ENCODE measurements at regions not wholly inside any gene's neighbourhood (a gene's known extent, or its start where the extent isn't known, plus 50 kb on each side); places are given as distances from the start of the nearest gene placed in this dataset.

- intact Hi-C loops (cut with micrococcal nuclease; ENCODE audit: unreplicated experiment): no loop called here
- Histone ChIP-seq H3K9me3 (no peaks in the 10 kb centered on the region), H3K27me3 (replicated peaks; ENCODE audit: control insufficient read depth, insufficient read depth, low read length) (no peaks in the 10 kb centered on the region), H3K4me1 (no peaks in the 10 kb centered on the region), H3K36me3 (ENCODE audit: control insufficient read depth, insufficient read depth, low read length) (no peaks in the 10 kb centered on the region), H3K4me3 (ENCODE audit: low read depth, low read length) (no peak overlapping the region)
- Mint-ChIP-seq H3K27ac (ENCODE audit: unreplicated experiment) (no peak overlapping the region), H3K4me3 (ENCODE audit: unreplicated experiment) (no peak overlapping the region), H3K27me3 (ENCODE audit: insufficient read depth, unreplicated experiment) (peaks cover 5% of the 10 kb centered on the region), H3K4me1 (ENCODE audit: low read depth, unreplicated experiment) (no peaks in the 10 kb centered on the region), H3K9me3 (ENCODE audit: unreplicated experiment) (no peaks in the 10 kb centered on the region), H3K36me3 (ENCODE audit: insufficient read depth, unreplicated experiment) (no peaks in the 10 kb centered on the region)
- POLR2A ChIA-PET: no interaction called here
- TF ChIP-seq, protein P1, sequence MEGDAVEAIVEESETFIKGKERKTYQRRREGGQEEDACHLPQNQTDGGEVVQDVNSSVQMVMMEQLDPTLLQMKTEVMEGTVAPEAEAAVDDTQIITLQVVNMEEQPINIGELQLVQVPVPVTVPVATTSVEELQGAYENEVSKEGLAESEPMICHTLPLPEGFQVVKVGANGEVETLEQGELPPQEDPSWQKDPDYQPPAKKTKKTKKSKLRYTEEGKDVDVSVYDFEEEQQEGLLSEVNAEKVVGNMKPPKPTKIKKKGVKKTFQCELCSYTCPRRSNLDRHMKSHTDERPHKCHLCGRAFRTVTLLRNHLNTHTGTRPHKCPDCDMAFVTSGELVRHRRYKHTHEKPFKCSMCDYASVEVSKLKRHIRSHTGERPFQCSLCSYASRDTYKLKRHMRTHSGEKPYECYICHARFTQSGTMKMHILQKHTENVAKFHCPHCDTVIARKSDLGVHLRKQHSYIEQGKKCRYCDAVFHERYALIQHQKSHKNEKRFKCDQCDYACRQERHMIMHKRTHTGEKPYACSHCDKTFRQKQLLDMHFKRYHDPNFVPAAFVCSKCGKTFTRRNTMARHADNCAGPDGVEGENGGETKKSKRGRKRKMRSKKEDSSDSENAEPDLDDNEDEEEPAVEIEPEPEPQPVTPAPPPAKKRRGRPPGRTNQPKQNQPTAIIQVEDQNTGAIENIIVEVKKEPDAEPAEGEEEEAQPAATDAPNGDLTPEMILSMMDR (IDR thresholded peaks at IDR 0.05; ENCODE audit: insufficient read depth in 1 of 2, low read depth in 1 of 2, low read length in 1 of 2, severe bottlenecking in 1 of 2, unreplicated experiment in 1 of 2): no peak
- no TSS peak for BruUV-seq (replicated peaks)
- CTCF ChIA-PET: no interaction called here
- DNase-seq: no peak
These were observed 130.6 kb upstream of the SKOR2 start for GRCh38 chr18:47381975-47382570.

GRCh38 chr18:47380153-47380552 is 128.7 kb upstream of the SKOR2 start:
- Mint-ChIP-seq H3K4me3 (ENCODE audit: unreplicated experiment) (no peak overlapping the region), H3K9me3 (ENCODE audit: unreplicated experiment) (no peaks in the 10 kb centered on the region), H3K4me1 (ENCODE audit: low read depth, unreplicated experiment) (no peaks in the 10 kb centered on the region), H3K27me3 (ENCODE audit: insufficient read depth, unreplicated experiment) (peaks cover 9% of the 10 kb centered on the region), H3K36me3 (ENCODE audit: insufficient read depth, unreplicated experiment) (no peaks in the 10 kb centered on the region), H3K27ac (ENCODE audit: unreplicated experiment) (no peak overlapping the region)
- Histone ChIP-seq H3K9me3 (no peaks in the 10 kb centered on the region), H3K36me3 (ENCODE audit: control insufficient read depth, insufficient read depth, low read length) (no peaks in the 10 kb centered on the region), H3K4me3 (ENCODE audit: low read depth, low read length) (no peak overlapping the region), H3K27me3 (replicated peaks; ENCODE audit: control insufficient read depth, insufficient read depth, low read length) (no peaks in the 10 kb centered on the region), H3K4me1 (no peaks in the 10 kb centered on the region)
- DNase-seq: no peak
- CTCF ChIA-PET: no interaction called here
- no TSS peak for BruUV-seq (replicated peaks)
- intact Hi-C loops (cut with micrococcal nuclease; ENCODE audit: unreplicated experiment): no loop called here
- POLR2A ChIA-PET: no interaction called here
- TF ChIP-seq, protein P1 (IDR thresholded peaks at IDR 0.05; ENCODE audit: insufficient read depth in 1 of 2, low read depth in 1 of 2, low read length in 1 of 2, severe bottlenecking in 1 of 2, unreplicated experiment in 1 of 2): no peak

GRCh38 chr18:47373465-47373864 is 122.0 kb upstream of the SKOR2 start:
- H3K4me3 Mint-ChIP-seq (ENCODE audit: unreplicated experiment): no peak overlapping the region
- Histone ChIP-seq H3K4me3 (ENCODE audit: low read depth, low read length) (no peak overlapping the region), H3K27me3 (replicated peaks; ENCODE audit: control insufficient read depth, insufficient read depth, low read length) (no peaks in the 10 kb centered on the region), H3K4me1 (no peaks in the 10 kb centered on the region), H3K36me3 (ENCODE audit: control insufficient read depth, insufficient read depth, low read length) (no peaks in the 10 kb centered on the region), H3K9me3 (no peaks in the 10 kb centered on the region)
- H3K27me3 Mint-ChIP-seq (ENCODE audit: insufficient read depth, unreplicated experiment): peaks cover 7% of the 10 kb centered on the region
- CTCF ChIA-PET: no interaction called here
- no peaks in the 10 kb centered on the region for H3K9me3 Mint-ChIP-seq (ENCODE audit: unreplicated experiment)
- H3K4me1 Mint-ChIP-seq (ENCODE audit: low read depth, unreplicated experiment): no peaks in the 10 kb centered on the region
- intact Hi-C loops (cut with micrococcal nuclease; ENCODE audit: unreplicated experiment): no loop called here
- H3K36me3 Mint-ChIP-seq (ENCODE audit: insufficient read depth, unreplicated experiment): no peaks in the 10 kb centered on the region
- DNase-seq: no peak
- POLR2A ChIA-PET: no interaction called here
- no TSS peak for BruUV-seq (replicated peaks)
- TF ChIP-seq, protein P1 (IDR thresholded peaks at IDR 0.05; ENCODE audit: insufficient read depth in 1 of 2, low read depth in 1 of 2, low read length in 1 of 2, severe bottlenecking in 1 of 2, unreplicated experiment in 1 of 2): no peak
- no peak overlapping the region for H3K27ac Mint-ChIP-seq (ENCODE audit: unreplicated experiment)

Measured in Caco-2 (cell line).